ENCODE measurements at regions not wholly inside any gene's neighbourhood (a gene's known extent, or its start where the extent isn't known, plus 50 kb on each side); places are given as distances from the start of the nearest gene placed in this dataset.

DNA sequence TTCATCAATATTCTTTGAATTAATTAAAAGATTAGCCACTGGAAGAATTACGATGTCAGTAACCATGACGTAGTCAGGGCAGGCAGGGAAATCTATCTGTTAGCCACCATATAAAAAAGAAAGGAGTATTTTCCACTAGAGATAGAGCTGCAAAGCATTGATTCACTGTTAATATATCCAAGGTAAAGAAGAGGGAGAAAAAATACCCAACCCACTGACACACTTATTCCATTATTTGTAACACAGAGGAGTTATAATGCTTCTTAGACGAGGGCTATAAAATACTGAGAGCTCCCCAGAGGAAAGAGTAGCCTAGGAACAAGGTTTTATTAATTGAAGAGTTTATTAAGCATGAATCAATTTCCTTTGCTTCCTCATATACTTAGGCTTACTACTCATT lies 382.2 kb upstream of the CDH6 start:
- TF ChIP-seq, protein P1, sequence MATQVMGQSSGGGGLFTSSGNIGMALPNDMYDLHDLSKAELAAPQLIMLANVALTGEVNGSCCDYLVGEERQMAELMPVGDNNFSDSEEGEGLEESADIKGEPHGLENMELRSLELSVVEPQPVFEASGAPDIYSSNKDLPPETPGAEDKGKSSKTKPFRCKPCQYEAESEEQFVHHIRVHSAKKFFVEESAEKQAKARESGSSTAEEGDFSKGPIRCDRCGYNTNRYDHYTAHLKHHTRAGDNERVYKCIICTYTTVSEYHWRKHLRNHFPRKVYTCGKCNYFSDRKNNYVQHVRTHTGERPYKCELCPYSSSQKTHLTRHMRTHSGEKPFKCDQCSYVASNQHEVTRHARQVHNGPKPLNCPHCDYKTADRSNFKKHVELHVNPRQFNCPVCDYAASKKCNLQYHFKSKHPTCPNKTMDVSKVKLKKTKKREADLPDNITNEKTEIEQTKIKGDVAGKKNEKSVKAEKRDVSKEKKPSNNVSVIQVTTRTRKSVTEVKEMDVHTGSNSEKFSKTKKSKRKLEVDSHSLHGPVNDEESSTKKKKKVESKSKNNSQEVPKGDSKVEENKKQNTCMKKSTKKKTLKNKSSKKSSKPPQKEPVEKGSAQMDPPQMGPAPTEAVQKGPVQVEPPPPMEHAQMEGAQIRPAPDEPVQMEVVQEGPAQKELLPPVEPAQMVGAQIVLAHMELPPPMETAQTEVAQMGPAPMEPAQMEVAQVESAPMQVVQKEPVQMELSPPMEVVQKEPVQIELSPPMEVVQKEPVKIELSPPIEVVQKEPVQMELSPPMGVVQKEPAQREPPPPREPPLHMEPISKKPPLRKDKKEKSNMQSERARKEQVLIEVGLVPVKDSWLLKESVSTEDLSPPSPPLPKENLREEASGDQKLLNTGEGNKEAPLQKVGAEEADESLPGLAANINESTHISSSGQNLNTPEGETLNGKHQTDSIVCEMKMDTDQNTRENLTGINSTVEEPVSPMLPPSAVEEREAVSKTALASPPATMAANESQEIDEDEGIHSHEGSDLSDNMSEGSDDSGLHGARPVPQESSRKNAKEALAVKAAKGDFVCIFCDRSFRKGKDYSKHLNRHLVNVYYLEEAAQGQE (IDR thresholded peaks at IDR 0.05; ENCODE audit: insufficient replicate concordance, low read depth): no peak
- TF ChIP-seq POLR2AphosphoS5 (IDR thresholded peaks at IDR 0.05; ENCODE audit: low read depth) (no peak), GABPA (IDR thresholded peaks at IDR 0.05; ENCODE audit: low read depth) (no peak)

All from HL-60 (cell line).